Activated naive CD8-positive, alpha-beta T cell treated with anti-CD3 and anti-CD28 coated beads for 36 hours (primary cell): ENCODE measurements at regions not wholly inside any gene's neighbourhood (a gene's known extent, or its start where the extent isn't known, plus 50 kb on each side); places are given as distances from the start of the nearest gene placed in this dataset.

ENCODE experiments used
- DNase-seq: peaks from one replicate; pipeline ENCODE4 v3.0.0; 2021
- H3K27ac Mint-ChIP-seq: one replicate; pipeline ENCODE4 v1.8.0; 2022; ENCODE audit warnings: mild to moderate bottlenecking, moderate library complexity, mixed read lengths
- H3K27me3 Mint-ChIP-seq: one replicate; pipeline ENCODE4 v1.8.0; 2022; ENCODE audit warnings: mild to moderate bottlenecking, mixed read lengths
- H3K36me3 Mint-ChIP-seq: one replicate; pipeline ENCODE4 v1.8.0; 2021; ENCODE audit warnings: mild to moderate bottlenecking, mixed read lengths
- H3K4me1 Mint-ChIP-seq: one replicate; pipeline ENCODE4 v1.8.0; 2021; ENCODE audit warnings: mixed read lengths
- H3K4me3 Mint-ChIP-seq: one replicate; pipeline ENCODE4 v1.8.0; 2022; ENCODE audit warnings: mild to moderate bottlenecking, moderate library complexity, mixed read lengths
- H3K9me3 Mint-ChIP-seq: one replicate; pipeline ENCODE4 v1.8.0; 2022; ENCODE audit warnings: mixed read lengths

GRCh38 chr12:92558215-92558773, 144.5 kb upstream of the PLEKHG7 start:
- H3K4me3 Mint-ChIP-seq, result no peak overlapping the region
- peaks cover 28% of the 10 kb centered on the region for H3K36me3 Mint-ChIP-seq
- DNase-seq, result no peak
- H3K27ac Mint-ChIP-seq, result peak overlapping the region; percentile 18
- peaks cover 22% of the 10 kb centered on the region for H3K9me3 Mint-ChIP-seq
- peaks cover 58% of the 10 kb centered on the region for H3K4me1 Mint-ChIP-seq
- H3K27me3 Mint-ChIP-seq, result no peaks in the 10 kb centered on the region

GRCh38 chr12:92557422-92557724, 145.4 kb upstream of the PLEKHG7 start:
- Mint-ChIP-seq H3K27ac (peak overlapping the region; percentile 86), H3K9me3 (peaks cover 22% of the 10 kb centered on the region), H3K36me3 (peaks cover 28% of the 10 kb centered on the region), H3K27me3 (no peaks in the 10 kb centered on the region), H3K4me3 (no peak overlapping the region), H3K4me1 (peaks cover 52% of the 10 kb centered on the region)
- no peak for DNase-seq

GRCh38 chr12:92556637-92557421, 146.0 kb upstream of the PLEKHG7 start:
- Mint-ChIP-seq H3K9me3 (peaks cover 22% of the 10 kb centered on the region), H3K27ac (peak overlapping the region; percentile 86), H3K4me1 (peaks cover 47% of the 10 kb centered on the region), H3K27me3 (no peaks in the 10 kb centered on the region), H3K4me3 (peak overlapping the region; percentile 53), H3K36me3 (peaks cover 28% of the 10 kb centered on the region)
- no peak for DNase-seq

GRCh38 chr12:92556141-92556540, 146.6 kb upstream of the PLEKHG7 start:
- H3K4me1 Mint-ChIP-seq, result peaks cover 42% of the 10 kb centered on the region
- peak overlapping the region; percentile 53 for H3K4me3 Mint-ChIP-seq
- DNase-seq, result no peak
- H3K27ac Mint-ChIP-seq, result peak overlapping the region; percentile 86
- H3K36me3 Mint-ChIP-seq, result peaks cover 26% of the 10 kb centered on the region
- H3K27me3 Mint-ChIP-seq, result no peaks in the 10 kb centered on the region
- H3K9me3 Mint-ChIP-seq, result peaks cover 20% of the 10 kb centered on the region

- Mint-ChIP-seq H3K27ac (peak overlapping the region; percentile 6), H3K27me3 (no peaks in the 10 kb centered on the region), H3K4me3 (no peak overlapping the region), H3K9me3 (peaks cover 12% of the 10 kb centered on the region), H3K4me1 (peaks cover 37% of the 10 kb centered on the region), H3K36me3 (peaks cover 15% of the 10 kb centered on the region)
- DNase-seq, result no peak
Observed at GRCh38 chr12:92554158-92555073, 148.4 kb upstream of the PLEKHG7 start.

- H3K36me3 Mint-ChIP-seq, result peaks cover 17% of the 10 kb centered on the region
- no peak overlapping the region for H3K27ac Mint-ChIP-seq
- H3K27me3 Mint-ChIP-seq, result no peaks in the 10 kb centered on the region
- H3K4me3 Mint-ChIP-seq, result no peak overlapping the region
- DNase-seq, result no peak
- peaks cover 14% of the 10 kb centered on the region for H3K9me3 Mint-ChIP-seq
- H3K4me1 Mint-ChIP-seq, result peaks cover 32% of the 10 kb centered on the region
Observed at GRCh38 chr12:92553389-92553788, 149.4 kb upstream of the PLEKHG7 start.

GRCh38 chr12:92552412-92553108, 150.2 kb upstream of the PLEKHG7 start:
- H3K4me1 Mint-ChIP-seq, result peaks cover 27% of the 10 kb centered on the region
- DNase-seq, result no peak
- peaks cover 17% of the 10 kb centered on the region for H3K36me3 Mint-ChIP-seq
- no peak overlapping the region for H3K4me3 Mint-ChIP-seq
- H3K9me3 Mint-ChIP-seq, result peaks cover 14% of the 10 kb centered on the region
- H3K27me3 Mint-ChIP-seq, result no peaks in the 10 kb centered on the region
- H3K27ac Mint-ChIP-seq, result no peak overlapping the region

GRCh38 chr12:92551853-92552397, 150.9 kb upstream of the PLEKHG7 start:
- DNase-seq, result peak; percentile 52
- no peak overlapping the region for H3K4me3 Mint-ChIP-seq
- no peak overlapping the region for H3K27ac Mint-ChIP-seq
- H3K4me1 Mint-ChIP-seq, result peaks cover 22% of the 10 kb centered on the region
- peaks cover 9% of the 10 kb centered on the region for H3K9me3 Mint-ChIP-seq
- no peaks in the 10 kb centered on the region for H3K27me3 Mint-ChIP-seq
- peaks cover 12% of the 10 kb centered on the region for H3K36me3 Mint-ChIP-seq

- H3K27ac Mint-ChIP-seq, result no peak overlapping the region
- peaks cover 7% of the 10 kb centered on the region for H3K36me3 Mint-ChIP-seq
- H3K27me3 Mint-ChIP-seq, result no peaks in the 10 kb centered on the region
- H3K4me3 Mint-ChIP-seq, result no peak overlapping the region
- peaks cover 4% of the 10 kb centered on the region for H3K9me3 Mint-ChIP-seq
- H3K4me1 Mint-ChIP-seq, result peaks cover 15% of the 10 kb centered on the region
- DNase-seq, result no peak
Observed at GRCh38 chr12:92551210-92551609, 151.6 kb upstream of the PLEKHG7 start.

- Mint-ChIP-seq H3K4me1 (peaks cover 10% of the 10 kb centered on the region), H3K27me3 (no peaks in the 10 kb centered on the region)
Observed at GRCh38 chr12:92550661-92551060, 152.1 kb upstream of the PLEKHG7 start.

GRCh38 chr12:92550254-92550653, 152.5 kb upstream of the PLEKHG7 start:
- Mint-ChIP-seq H3K36me3 (peaks cover 7% of the 10 kb centered on the region), H3K27me3 (no peaks in the 10 kb centered on the region), H3K27ac (no peak overlapping the region), H3K9me3 (peaks cover 4% of the 10 kb centered on the region), H3K4me1 (peaks cover 9% of the 10 kb centered on the region), H3K4me3 (no peak overlapping the region)
- no peak for DNase-seq

More at GRCh38 chr12:92550661-92551060, 152.1 kb upstream of the PLEKHG7 start:
- no peak for DNase-seq
- Mint-ChIP-seq H3K36me3 (peaks cover 7% of the 10 kb centered on the region), H3K27ac (no peak overlapping the region), H3K9me3 (peaks cover 4% of the 10 kb centered on the region), H3K4me3 (no peak overlapping the region)

GRCh38 chr12:92549516-92549915, 153.3 kb upstream of the PLEKHG7 start:
- H3K27me3 Mint-ChIP-seq, result no peaks in the 10 kb centered on the region
- H3K36me3 Mint-ChIP-seq, result peaks cover 2% of the 10 kb centered on the region
- H3K4me1 Mint-ChIP-seq, result peaks cover 4% of the 10 kb centered on the region
- H3K4me3 Mint-ChIP-seq, result no peak overlapping the region
- no peak for DNase-seq
- H3K9me3 Mint-ChIP-seq, result peaks cover 2% of the 10 kb centered on the region
- H3K27ac Mint-ChIP-seq, result no peak overlapping the region

GRCh38 chr12:92547906-92548305, 154.9 kb upstream of the PLEKHG7 start:
- no peaks in the 10 kb centered on the region for H3K27me3 Mint-ChIP-seq
- H3K9me3 Mint-ChIP-seq, result peaks cover 2% of the 10 kb centered on the region
- no peak overlapping the region for H3K27ac Mint-ChIP-seq
- H3K4me3 Mint-ChIP-seq, result no peak overlapping the region
- H3K36me3 Mint-ChIP-seq, result peaks cover 2% of the 10 kb centered on the region
- DNase-seq, result no peak
- no peaks in the 10 kb centered on the region for H3K4me1 Mint-ChIP-seq

GRCh38 chr12:92547420-92547819, 155.4 kb upstream of the PLEKHG7 start:
- peaks cover 2% of the 10 kb centered on the region for H3K9me3 Mint-ChIP-seq

More at GRCh38 chr12:92547420-92547819, 155.4 kb upstream of the PLEKHG7 start:
- Mint-ChIP-seq H3K4me1 (no peaks in the 10 kb centered on the region), H3K27ac (no peak overlapping the region), H3K36me3 (peaks cover 2% of the 10 kb centered on the region), H3K4me3 (no peak overlapping the region), H3K27me3 (no peaks in the 10 kb centered on the region)
- no peak for DNase-seq
